Mucosa of descending colon (tissue), 3 donors: ENCODE measurements at regions not wholly inside any gene's neighbourhood (a gene's known extent, or its start where the extent isn't known, plus 50 kb on each side); places are given as distances from the start of the nearest gene placed in this dataset.

Source experiments
- ATAC-seq: fragments of 200-7000 bp; cut with Tn5 transposase; one replicate; pipeline ENCODE4 v1.9.1; 2020; ENCODE audit warnings: mild to moderate bottlenecking, moderate library complexity
- DNase-seq, 3 donors: peaks; one replicate each; pipeline ENCODE4 v3.0.0-alpha.2; 2020
- H3K36me3 ChIP-seq: fragments of 200-600 bp; one replicate; pipeline ENCODE4 v1.8.0; 2021; ENCODE audit warnings: low read depth, mild to moderate bottlenecking
- H3K4me1 ChIP-seq: fragments of 200-600 bp; one replicate; pipeline ENCODE4 v1.8.0; 2021; ENCODE audit warnings: low read depth, mild to moderate bottlenecking
- H3K4me3 ChIP-seq: fragments of 200-600 bp; one replicate; pipeline ENCODE4 v1.8.0; 2021; ENCODE audit warnings: mild to moderate bottlenecking
- H3K9me3 ChIP-seq: fragments of 200-600 bp; one replicate; pipeline ENCODE4 v1.8.0; 2021; ENCODE audit warnings: mild to moderate bottlenecking
- CTCF ChIP-seq: fragments of 200-600 bp; IDR thresholded peaks from one replicate; pipeline ENCODE4 v1.8.0; 2022; ENCODE audit warnings: antibody characterized with exemption, mild to moderate bottlenecking
- intact Hi-C, 2 donors: fragments of 100-400 bp; cut with DNase I in 1 of 2; cut with micrococcal nuclease in 1 of 2; formaldehyde crosslinking; loops; one replicate each; pipeline versions ENCODE4 v1.11.0 to v1.11.1; 2022; cut with DNase I, micrococcal nuclease
- donor health status: DM: no; HTN: no; CAD: no; lungs with moderate emphysema.
- donor health status: DM: no; HTN: no; CAD: no.
- donor health status: DM: no; HTN: yes; CAD: no.

- no peak for ATAC-seq
- intact Hi-C loops = no loop called here
Measured at GRCh38 chr3:33919312-33920120, 121.1 kb downstream of the PDCD6IP start.

GRCh38 chr3:33920511-33920910 is 122.1 kb downstream of the PDCD6IP start:
- ATAC-seq (no peak), DNase-seq (no peak)
- no peaks in the 10 kb centered on the region for H3K36me3 ChIP-seq
- H3K4me3 ChIP-seq = no peak overlapping the region
- no peaks in the 10 kb centered on the region for H3K9me3 ChIP-seq
- no peaks in the 10 kb centered on the region for H3K4me1 ChIP-seq
- no peak for TF ChIP-seq CTCF
- intact Hi-C loops = no loop called here

More at GRCh38 chr3:33919312-33920120, 121.1 kb downstream of the PDCD6IP start:
- TF ChIP-seq CTCF = no peak
- Histone ChIP-seq H3K9me3 (no peaks in the 10 kb centered on the region), H3K4me3 (no peak overlapping the region), H3K4me1 (no peaks in the 10 kb centered on the region), H3K36me3 (no peaks in the 10 kb centered on the region)
- DNase-seq = no peak

GRCh38 chr3:33921608-33922007 is 123.2 kb downstream of the PDCD6IP start:
- no peak for TF ChIP-seq CTCF
- ATAC-seq = no peak
- intact Hi-C loops = no loop called here
- no peaks in the 10 kb centered on the region for H3K9me3 ChIP-seq
- no peak for DNase-seq
- no peaks in the 10 kb centered on the region for H3K4me1 ChIP-seq
- no peak overlapping the region for H3K4me3 ChIP-seq
- no peaks in the 10 kb centered on the region for H3K36me3 ChIP-seq

DNA sequence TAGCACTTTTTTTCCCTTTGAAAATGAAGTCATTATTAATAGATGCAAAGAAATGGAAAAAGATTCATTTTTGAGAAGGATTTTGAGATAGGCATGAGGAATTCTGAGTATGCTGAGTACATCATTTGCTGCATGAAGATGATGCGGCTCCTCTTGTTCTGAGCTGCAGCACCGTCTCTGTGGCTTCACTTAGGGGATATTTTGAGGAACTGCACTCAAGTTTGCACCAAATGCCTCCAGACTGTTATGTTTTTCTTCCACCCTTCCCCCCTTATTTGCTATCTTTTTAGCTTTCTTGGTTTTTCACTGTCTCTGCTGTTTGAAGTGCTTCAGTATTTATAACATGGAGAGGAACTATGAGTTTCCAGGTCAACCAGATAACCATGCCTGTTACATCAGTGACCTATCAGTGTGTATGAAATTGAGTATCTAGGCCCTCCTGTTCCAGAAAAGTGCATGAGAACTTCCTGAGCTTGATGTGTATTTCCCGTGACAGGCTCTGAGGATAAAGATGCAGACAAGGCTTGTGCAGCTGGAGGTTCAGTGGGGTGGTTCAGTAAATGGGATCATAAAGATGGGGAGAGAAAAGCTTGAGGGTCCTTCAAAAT is 128.7 kb downstream of the PDCD6IP start:
- Histone ChIP-seq H3K9me3 (no peaks in the 10 kb centered on the region), H3K4me3 (no peak overlapping the region), H3K4me1 (no peaks in the 10 kb centered on the region), H3K36me3 (no peaks in the 10 kb centered on the region)
- no peak for DNase-seq
- no peak for ATAC-seq
- intact Hi-C loops = no loop called here
- TF ChIP-seq CTCF = no peak

DNA sequence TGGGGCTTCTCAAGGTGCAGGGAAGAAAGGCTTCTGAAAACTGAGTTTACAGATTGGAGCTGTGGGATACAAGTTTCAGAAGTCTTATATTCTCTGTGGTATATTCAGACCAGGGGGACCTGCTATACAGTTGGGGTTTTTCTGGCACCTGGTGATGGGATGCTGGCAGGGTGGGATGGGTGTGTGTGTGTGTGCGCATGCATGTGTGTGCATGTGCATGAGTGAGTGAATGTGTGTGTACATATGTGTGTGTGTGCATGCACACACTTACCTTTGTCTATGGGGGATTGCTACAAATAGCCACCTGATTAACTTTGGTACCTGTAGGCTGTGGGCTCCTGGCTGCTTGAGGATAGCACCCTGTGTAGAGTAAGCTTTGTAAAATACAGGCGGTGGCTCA is 131.4 kb downstream of the PDCD6IP start:
- Histone ChIP-seq H3K4me3 (no peak overlapping the region), H3K36me3 (no peaks in the 10 kb centered on the region), H3K9me3 (no peaks in the 10 kb centered on the region), H3K4me1 (no peaks in the 10 kb centered on the region)
- intact Hi-C loops = no loop called here
- ATAC-seq (no peak), DNase-seq (no peak)
- no peak for TF ChIP-seq CTCF
